ENCODE measurements at regions not wholly inside any gene's neighbourhood (a gene's known extent, or its start where the extent isn't known, plus 50 kb on each side); places are given as distances from the start of the nearest gene placed in this dataset.

DNA sequence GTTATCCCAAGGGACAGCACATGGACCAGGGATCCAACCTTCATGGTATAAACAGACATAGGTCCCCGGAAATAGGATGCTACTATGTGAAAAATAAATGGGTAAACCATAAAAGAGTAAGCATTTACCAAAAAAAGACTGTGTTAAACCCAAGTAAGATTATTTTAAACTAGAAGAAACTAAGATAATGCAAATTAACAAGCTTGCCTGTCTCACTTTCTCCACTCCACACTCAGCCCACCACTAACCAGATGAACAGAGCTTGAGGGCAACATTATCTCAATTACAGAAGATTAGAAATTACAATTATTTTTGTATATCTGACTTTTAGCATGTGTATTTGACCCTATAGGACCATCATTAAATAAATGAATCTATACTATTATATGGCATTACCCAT lies 117.2 kb upstream of the CAV2 start:
- TF ChIP-seq CTCF (conservative IDR thresholded peaks at IDR 0.05): no peak
- no peak for TF ChIP-seq EZH2 (IDR thresholded peaks at IDR 0.05; ENCODE audit: low read depth)

All from PC-9 (cell line).